ENCODE measurements at regions not wholly inside any gene's neighbourhood (a gene's known extent, or its start where the extent isn't known, plus 50 kb on each side); places are given as distances from the start of the nearest gene placed in this dataset.

DNA sequence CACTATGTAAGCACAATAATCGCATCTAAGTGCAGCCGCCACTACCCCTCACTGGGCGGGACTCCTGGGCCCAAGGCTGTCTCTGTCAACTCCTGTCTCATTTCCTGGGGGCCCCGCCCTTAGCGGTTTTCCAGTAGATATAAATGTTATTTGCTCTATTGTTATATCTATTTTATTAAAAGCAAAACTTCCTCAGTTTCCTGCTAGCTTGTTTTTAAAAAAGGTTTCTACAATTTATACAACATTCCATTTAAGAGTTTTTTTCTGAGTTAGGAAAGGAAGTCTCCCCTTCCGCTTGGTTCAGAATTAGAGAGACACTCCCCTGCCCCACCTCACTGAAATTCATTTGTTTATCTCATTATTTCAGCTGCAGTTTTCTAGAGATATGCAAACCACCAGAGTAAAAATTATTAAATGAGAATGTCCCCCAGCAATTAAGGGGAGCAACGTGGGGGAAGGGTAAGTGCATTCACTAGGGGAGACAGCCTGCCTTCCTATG is 82.7 kb downstream of the RAMP3 start:
- TF ChIP-seq EZH2phosphoT487 (IDR thresholded peaks at IDR 0.05; ENCODE audit: borderline replicate concordance) = no peak
- TF ChIP-seq, protein P1, sequence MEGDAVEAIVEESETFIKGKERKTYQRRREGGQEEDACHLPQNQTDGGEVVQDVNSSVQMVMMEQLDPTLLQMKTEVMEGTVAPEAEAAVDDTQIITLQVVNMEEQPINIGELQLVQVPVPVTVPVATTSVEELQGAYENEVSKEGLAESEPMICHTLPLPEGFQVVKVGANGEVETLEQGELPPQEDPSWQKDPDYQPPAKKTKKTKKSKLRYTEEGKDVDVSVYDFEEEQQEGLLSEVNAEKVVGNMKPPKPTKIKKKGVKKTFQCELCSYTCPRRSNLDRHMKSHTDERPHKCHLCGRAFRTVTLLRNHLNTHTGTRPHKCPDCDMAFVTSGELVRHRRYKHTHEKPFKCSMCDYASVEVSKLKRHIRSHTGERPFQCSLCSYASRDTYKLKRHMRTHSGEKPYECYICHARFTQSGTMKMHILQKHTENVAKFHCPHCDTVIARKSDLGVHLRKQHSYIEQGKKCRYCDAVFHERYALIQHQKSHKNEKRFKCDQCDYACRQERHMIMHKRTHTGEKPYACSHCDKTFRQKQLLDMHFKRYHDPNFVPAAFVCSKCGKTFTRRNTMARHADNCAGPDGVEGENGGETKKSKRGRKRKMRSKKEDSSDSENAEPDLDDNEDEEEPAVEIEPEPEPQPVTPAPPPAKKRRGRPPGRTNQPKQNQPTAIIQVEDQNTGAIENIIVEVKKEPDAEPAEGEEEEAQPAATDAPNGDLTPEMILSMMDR (IDR thresholded peaks at IDR 0.05 in 2 of 3, conservative IDR thresholded peaks at IDR 0.05 in 1 of 3; ENCODE audit: borderline replicate concordance in 1 of 3, insufficient read depth in 1 of 3, low read depth in 2 of 3, low read length in 2 of 3) = no peak
- TF ChIP-seq YY1 (IDR thresholded peaks at IDR 0.05; ENCODE audit: extremely low read depth, insufficient replicate concordance, low read depth, low read length) = no peak
- TF ChIP-seq ZNF274 (IDR thresholded peaks at IDR 0.05; ENCODE audit: low read depth, low read length) = no peak
- TF ChIP-seq POLR2AphosphoS5 (IDR thresholded peaks at IDR 0.05; ENCODE audit: low read depth, low read length) = no peak
- TF ChIP-seq POLR2A (IDR thresholded peaks at IDR 0.05; ENCODE audit: borderline replicate concordance, extremely low read depth, insufficient read depth, insufficient read length) = no peak
- TF ChIP-seq, protein P2, sequence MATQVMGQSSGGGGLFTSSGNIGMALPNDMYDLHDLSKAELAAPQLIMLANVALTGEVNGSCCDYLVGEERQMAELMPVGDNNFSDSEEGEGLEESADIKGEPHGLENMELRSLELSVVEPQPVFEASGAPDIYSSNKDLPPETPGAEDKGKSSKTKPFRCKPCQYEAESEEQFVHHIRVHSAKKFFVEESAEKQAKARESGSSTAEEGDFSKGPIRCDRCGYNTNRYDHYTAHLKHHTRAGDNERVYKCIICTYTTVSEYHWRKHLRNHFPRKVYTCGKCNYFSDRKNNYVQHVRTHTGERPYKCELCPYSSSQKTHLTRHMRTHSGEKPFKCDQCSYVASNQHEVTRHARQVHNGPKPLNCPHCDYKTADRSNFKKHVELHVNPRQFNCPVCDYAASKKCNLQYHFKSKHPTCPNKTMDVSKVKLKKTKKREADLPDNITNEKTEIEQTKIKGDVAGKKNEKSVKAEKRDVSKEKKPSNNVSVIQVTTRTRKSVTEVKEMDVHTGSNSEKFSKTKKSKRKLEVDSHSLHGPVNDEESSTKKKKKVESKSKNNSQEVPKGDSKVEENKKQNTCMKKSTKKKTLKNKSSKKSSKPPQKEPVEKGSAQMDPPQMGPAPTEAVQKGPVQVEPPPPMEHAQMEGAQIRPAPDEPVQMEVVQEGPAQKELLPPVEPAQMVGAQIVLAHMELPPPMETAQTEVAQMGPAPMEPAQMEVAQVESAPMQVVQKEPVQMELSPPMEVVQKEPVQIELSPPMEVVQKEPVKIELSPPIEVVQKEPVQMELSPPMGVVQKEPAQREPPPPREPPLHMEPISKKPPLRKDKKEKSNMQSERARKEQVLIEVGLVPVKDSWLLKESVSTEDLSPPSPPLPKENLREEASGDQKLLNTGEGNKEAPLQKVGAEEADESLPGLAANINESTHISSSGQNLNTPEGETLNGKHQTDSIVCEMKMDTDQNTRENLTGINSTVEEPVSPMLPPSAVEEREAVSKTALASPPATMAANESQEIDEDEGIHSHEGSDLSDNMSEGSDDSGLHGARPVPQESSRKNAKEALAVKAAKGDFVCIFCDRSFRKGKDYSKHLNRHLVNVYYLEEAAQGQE (IDR thresholded peaks at IDR 0.05; ENCODE audit: low read depth) = no peak
- TF ChIP-seq, protein P3, sequence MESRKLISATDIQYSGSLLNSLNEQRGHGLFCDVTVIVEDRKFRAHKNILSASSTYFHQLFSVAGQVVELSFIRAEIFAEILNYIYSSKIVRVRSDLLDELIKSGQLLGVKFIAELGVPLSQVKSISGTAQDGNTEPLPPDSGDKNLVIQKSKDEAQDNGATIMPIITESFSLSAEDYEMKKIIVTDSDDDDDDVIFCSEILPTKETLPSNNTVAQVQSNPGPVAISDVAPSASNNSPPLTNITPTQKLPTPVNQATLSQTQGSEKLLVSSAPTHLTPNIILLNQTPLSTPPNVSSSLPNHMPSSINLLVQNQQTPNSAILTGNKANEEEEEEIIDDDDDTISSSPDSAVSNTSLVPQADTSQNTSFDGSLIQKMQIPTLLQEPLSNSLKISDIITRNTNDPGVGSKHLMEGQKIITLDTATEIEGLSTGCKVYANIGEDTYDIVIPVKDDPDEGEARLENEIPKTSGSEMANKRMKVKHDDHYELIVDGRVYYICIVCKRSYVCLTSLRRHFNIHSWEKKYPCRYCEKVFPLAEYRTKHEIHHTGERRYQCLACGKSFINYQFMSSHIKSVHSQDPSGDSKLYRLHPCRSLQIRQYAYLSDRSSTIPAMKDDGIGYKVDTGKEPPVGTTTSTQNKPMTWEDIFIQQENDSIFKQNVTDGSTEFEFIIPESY (IDR thresholded peaks at IDR 0.05; ENCODE audit: extremely low read depth, insufficient replicate concordance, low read length) = no peak

All from HCT116 (cell line).